ENCODE measurements at regions not wholly inside any gene's neighbourhood (a gene's known extent, or its start where the extent isn't known, plus 50 kb on each side); places are given as distances from the start of the nearest gene placed in this dataset.
"Not testable (repeated sequence)": the region's sequence is repeated elsewhere in the genome, so short reads cannot be mapped to it uniquely, and the experiment has no call there.

- DNase-seq (ENCODE audit: low spot score in 2 of 2) = no peak
- WGBS, 2 donors = 88 to 100% methylated on average over 7 to 9 of the region's 9 CpGs
- Histone ChIP-seq H3K27ac (no peak overlapping the region), H3K4me3 (no peak overlapping the region), H3K27me3 (no peaks in the 10 kb centered on the region), H3K9me3 (peaks cover 0 to 8% (median 0%) of the 10 kb centered on the region in 4 donors), H3K36me3 (no peaks in the 10 kb centered on the region), H3K4me1 (no peaks in the 10 kb centered on the region)
- TF ChIP-seq, protein P1, sequence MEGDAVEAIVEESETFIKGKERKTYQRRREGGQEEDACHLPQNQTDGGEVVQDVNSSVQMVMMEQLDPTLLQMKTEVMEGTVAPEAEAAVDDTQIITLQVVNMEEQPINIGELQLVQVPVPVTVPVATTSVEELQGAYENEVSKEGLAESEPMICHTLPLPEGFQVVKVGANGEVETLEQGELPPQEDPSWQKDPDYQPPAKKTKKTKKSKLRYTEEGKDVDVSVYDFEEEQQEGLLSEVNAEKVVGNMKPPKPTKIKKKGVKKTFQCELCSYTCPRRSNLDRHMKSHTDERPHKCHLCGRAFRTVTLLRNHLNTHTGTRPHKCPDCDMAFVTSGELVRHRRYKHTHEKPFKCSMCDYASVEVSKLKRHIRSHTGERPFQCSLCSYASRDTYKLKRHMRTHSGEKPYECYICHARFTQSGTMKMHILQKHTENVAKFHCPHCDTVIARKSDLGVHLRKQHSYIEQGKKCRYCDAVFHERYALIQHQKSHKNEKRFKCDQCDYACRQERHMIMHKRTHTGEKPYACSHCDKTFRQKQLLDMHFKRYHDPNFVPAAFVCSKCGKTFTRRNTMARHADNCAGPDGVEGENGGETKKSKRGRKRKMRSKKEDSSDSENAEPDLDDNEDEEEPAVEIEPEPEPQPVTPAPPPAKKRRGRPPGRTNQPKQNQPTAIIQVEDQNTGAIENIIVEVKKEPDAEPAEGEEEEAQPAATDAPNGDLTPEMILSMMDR (IDR thresholded peaks at IDR 0.05) = no peak
- TF ChIP-seq EP300 (IDR thresholded peaks at IDR 0.05) (no peak), POLR2A (IDR thresholded peaks at IDR 0.05) (no peak)
Measured at GRCh38 chrX:113212052-113212451, 371.4 kb upstream of the AMOT start.

GRCh38 chrX:113202601-113203000, 362.0 kb upstream of the AMOT start:
- no peaks in the 10 kb centered on the region for H3K27me3 ChIP-seq
- TF ChIP-seq POLR2A (IDR thresholded peaks at IDR 0.05) = no peak
- TF ChIP-seq EP300 (IDR thresholded peaks at IDR 0.05) = no peak
- TF ChIP-seq, protein P1 (IDR thresholded peaks at IDR 0.05) = no peak
- H3K4me1 ChIP-seq = no peaks in the 10 kb centered on the region
- peaks cover 0 to 7% (median 0%) of the 10 kb centered on the region in 4 donors for H3K9me3 ChIP-seq
- no peaks in the 10 kb centered on the region for H3K36me3 ChIP-seq
- DNase-seq (ENCODE audit: low spot score in 2 of 2) = no peak
- WGBS, 2 donors = 86 to 100% methylated on average over 1 to 5 of the region's 5 CpGs
- no peak overlapping the region for H3K4me3 ChIP-seq
- no peak overlapping the region for H3K27ac ChIP-seq

- Histone ChIP-seq H3K4me3 (no peak overlapping the region), H3K4me1 (no peaks in the 10 kb centered on the region), H3K27me3 (no peaks in the 10 kb centered on the region), H3K27ac (no peak overlapping the region), H3K36me3 (no peaks in the 10 kb centered on the region), H3K9me3 (peaks cover 0 to 8% (median 3%) of the 10 kb centered on the region in 4 donors)
- 51 to 83% methylated on average over 3 of the region's 3 CpGs for WGBS, 2 donors
- DNase-seq (ENCODE audit: low spot score in 2 of 2) = no peak
- TF ChIP-seq POLR2A (IDR thresholded peaks at IDR 0.05) (no peak), EP300 (IDR thresholded peaks at IDR 0.05) (no peak)
- TF ChIP-seq, protein P1 (IDR thresholded peaks at IDR 0.05) = no peak
Measured at GRCh38 chrX:113195949-113196348, 355.3 kb upstream of the AMOT start.

DNA sequence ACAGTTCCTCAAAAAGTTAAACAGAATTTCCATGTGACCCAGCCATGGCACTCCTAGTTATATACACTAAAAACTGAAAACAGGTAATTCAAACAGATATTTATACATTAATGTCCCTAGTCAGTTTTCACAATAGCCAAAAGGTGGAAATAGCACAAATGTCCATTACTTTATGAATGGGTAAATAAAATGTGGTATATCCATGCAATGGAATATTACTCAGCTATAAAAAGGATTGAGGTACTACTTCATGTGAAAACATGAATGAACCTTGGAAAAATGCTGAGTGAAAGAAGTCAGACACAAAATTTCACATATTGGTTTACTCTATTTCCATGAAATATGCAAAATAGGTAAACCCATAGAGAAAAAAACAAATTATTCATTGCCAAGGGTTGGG, 351.8 kb upstream of the AMOT start:
- peaks cover 0 to 6% (median 3%) of the 10 kb centered on the region in 4 donors for H3K9me3 ChIP-seq
- TF ChIP-seq, protein P1 (IDR thresholded peaks at IDR 0.05) = no peak
- TF ChIP-seq EP300 (IDR thresholded peaks at IDR 0.05) = no peak
- TF ChIP-seq POLR2A (IDR thresholded peaks at IDR 0.05) = no peak
- H3K27ac ChIP-seq = no peak overlapping the region
- no peaks in the 10 kb centered on the region for H3K36me3 ChIP-seq
- H3K27me3 ChIP-seq = peaks cover 0 to under 1% of the 10 kb centered on the region in 2 donors
- no peak for DNase-seq (ENCODE audit: low spot score in 2 of 2)
- H3K4me3 ChIP-seq = no peak overlapping the region
- no peaks in the 10 kb centered on the region for H3K4me1 ChIP-seq

- no peak overlapping the region for H3K27ac ChIP-seq
- H3K9me3 ChIP-seq = peaks cover 0 to 7% (median 0%) of the 10 kb centered on the region in 4 donors
- no peak overlapping the region for H3K4me3 ChIP-seq
- no peaks in the 10 kb centered on the region for H3K4me1 ChIP-seq
- DNase-seq (ENCODE audit: low spot score in 2 of 2) = no peak
- TF ChIP-seq, protein P1 (IDR thresholded peaks at IDR 0.05) = no peak
- no peak for TF ChIP-seq EP300 (IDR thresholded peaks at IDR 0.05)
- no peak for TF ChIP-seq POLR2A (IDR thresholded peaks at IDR 0.05)
- H3K36me3 ChIP-seq = no peaks in the 10 kb centered on the region
- H3K27me3 ChIP-seq = no peaks in the 10 kb centered on the region
- 85 to 89% methylated on average over 7 to 8 of the region's 8 CpGs for WGBS, 2 donors
Measured at GRCh38 chrX:113157496-113157895, 316.9 kb upstream of the AMOT start.

GRCh38 chrX:113154315-113154714, 313.7 kb upstream of the AMOT start:
- not testable (repeated sequence) for H3K4me1 ChIP-seq; H3K27ac ChIP-seq; H3K4me3 ChIP-seq; H3K9me3 ChIP-seq; H3K27me3 ChIP-seq; H3K36me3 ChIP-seq; DNase-seq (ENCODE audit: low spot score in 2 of 2)
- WGBS, 2 donors = 85 to 93% methylated on average over 4 of the region's 4 CpGs

Data from tibial nerve (tissue), 4 donors.